Smooth muscle cell (in vitro differentiated cells): ENCODE measurements at regions not wholly inside any gene's neighbourhood (a gene's known extent, or its start where the extent isn't known, plus 50 kb on each side); places are given as distances from the start of the nearest gene placed in this dataset.

Source experiments
- DNase-seq: peaks from one replicate; lab custom pipeline; 2025; ENCODE audit not compliant: unreplicated experiment; lab: John Stamatoyannopoulos, UW
- H2AFZ ChIP-seq: fragments of 200-600 bp; sonication (generic); 2 replicates; pipeline ENCODE4 v1.6.0; 2016; ENCODE audit warnings: antibody characterized with exemption, low read depth, mild to moderate bottlenecking
- H3F3A ChIP-seq: fragments of 200-600 bp; sonication (generic); 2 replicates; pipeline ENCODE4 v1.6.0; 2017; ENCODE audit warnings: antibody characterized with exemption, low read depth
- H3K27ac ChIP-seq: fragments of 200-600 bp; sonication (generic); 2 replicates; pipeline ENCODE4 v1.5.1; 2016; ENCODE audit warnings: low read depth, mild to moderate bottlenecking
- H3K27me3 ChIP-seq: fragments of 200-600 bp; sonication (generic); 2 replicates; pipeline ENCODE4 v1.6.1; 2016; ENCODE audit warnings: low read depth, mild to moderate bottlenecking
- H3K36me3 ChIP-seq: fragments of 200-600 bp; sonication (generic); 2 replicates; pipeline ENCODE4 v1.5.1; 2016; ENCODE audit warnings: low read depth
- H3K4me1 ChIP-seq: fragments of 200-600 bp; sonication (generic); 2 replicates; pipeline ENCODE4 v1.5.1; 2016; ENCODE audit warnings: low read depth
- H3K4me2 ChIP-seq: fragments of 200-600 bp; sonication (generic); 2 replicates; pipeline ENCODE4 v1.6.0; 2016; ENCODE audit warnings: mild to moderate bottlenecking
- H3K4me3 ChIP-seq: fragments of 200-600 bp; sonication (generic); 2 replicates; pipeline ENCODE4 v1.5.1; 2016; ENCODE audit warnings: mild to moderate bottlenecking
- H3K79me2 ChIP-seq: fragments of 200-600 bp; sonication (generic); 2 replicates; pipeline ENCODE4 v1.6.0; 2016; ENCODE audit warnings: low read depth, mild to moderate bottlenecking
- H3K9ac ChIP-seq: fragments of 200-600 bp; sonication (generic); 2 replicates; pipeline ENCODE4 v1.6.0; 2016; ENCODE audit warnings: low read depth
- H3K9me3 ChIP-seq: fragments of 200-600 bp; sonication (generic); replicated peaks from 2 replicates; pipeline ENCODE4 v1.5.1; 2016; ENCODE audit warnings: low read depth
- H4K20me1 ChIP-seq: fragments of 200-600 bp; sonication (generic); 2 replicates; pipeline ENCODE4 v1.6.0; 2016; ENCODE audit warnings: low read depth
- CTCF ChIP-seq: fragments of 200-600 bp; sonication (generic); IDR thresholded peaks from 2 replicates; pipeline ENCODE4 v1.5.1; 2017; ENCODE audit warnings: borderline replicate concordance, mild to moderate bottlenecking, antibody characterized with exemption; ENCODE audit not compliant: insufficient read depth, poor library complexity, severe bottlenecking
- WGBS: methylation state at CpG from one replicate; pipeline ENCODE4 v1.1.7; 2016; ENCODE audit warnings: low lambda C conversion rate; 5-methylcytosine and 5-hydroxymethylcytosine counted together

DNA sequence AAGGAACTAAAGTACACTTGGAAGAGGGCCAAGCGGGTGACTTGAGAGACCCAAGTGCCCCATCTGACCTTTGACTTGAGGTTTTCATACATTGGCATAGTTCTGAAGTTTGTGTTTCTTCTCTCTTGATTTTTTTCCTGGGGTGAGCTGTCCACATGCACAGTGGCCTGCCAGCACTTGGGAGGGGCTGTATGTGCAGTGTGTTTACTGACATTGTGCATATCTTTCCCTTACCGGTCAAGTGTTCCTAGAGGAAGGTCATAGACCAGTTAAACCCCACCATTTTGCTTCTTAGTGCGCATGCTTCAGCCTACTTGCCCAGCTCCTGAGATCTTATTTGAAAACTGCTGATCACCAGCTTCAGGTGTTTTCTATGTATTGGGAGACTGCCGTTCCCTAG lies 435.2 kb upstream of the KAZN start:
- no peak overlapping the region for H3K4me2 ChIP-seq
- 97% methylated on average over 4 of the region's 4 CpGs for WGBS
- no peaks in the 10 kb centered on the region for H3F3A ChIP-seq
- no peaks in the 10 kb centered on the region for H3K4me1 ChIP-seq
- H3K4me3 ChIP-seq: no peak overlapping the region
- H3K9me3 ChIP-seq: no peaks in the 10 kb centered on the region
- no peaks in the 10 kb centered on the region for H3K27me3 ChIP-seq
- no peaks in the 10 kb centered on the region for H3K79me2 ChIP-seq
- no peak for TF ChIP-seq CTCF
- no peak for DNase-seq
- no peaks in the 10 kb centered on the region for H3K36me3 ChIP-seq
- no peak overlapping the region for H2AFZ ChIP-seq
- H3K9ac ChIP-seq: no peak overlapping the region
- no peaks in the 10 kb centered on the region for H4K20me1 ChIP-seq
- H3K27ac ChIP-seq: no peak overlapping the region

DNA sequence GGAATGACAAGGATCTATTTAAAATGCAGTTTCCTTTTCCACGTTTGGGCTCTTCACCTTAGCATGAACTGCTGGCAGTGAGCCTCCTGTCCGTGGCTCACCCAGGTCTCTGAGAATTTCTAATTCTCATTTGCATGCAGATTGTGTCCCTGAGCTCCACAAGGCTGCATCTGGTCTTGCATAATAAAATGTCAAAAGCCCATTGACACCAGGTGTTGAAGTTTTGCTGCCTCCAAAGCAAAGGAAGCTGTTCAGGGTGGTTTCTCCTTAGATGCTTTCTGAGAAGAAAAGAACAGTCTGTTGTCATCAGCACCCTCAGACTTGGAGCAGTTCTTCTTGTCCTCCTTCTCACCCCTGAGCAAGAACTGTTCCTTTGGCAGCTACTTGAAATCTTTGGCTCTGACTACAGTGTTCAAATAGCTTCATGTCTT lies 433.1 kb upstream of the KAZN start:
- Histone ChIP-seq H3K4me1 (no peaks in the 10 kb centered on the region), H3F3A (no peaks in the 10 kb centered on the region), H3K9ac (no peak overlapping the region), H3K36me3 (no peaks in the 10 kb centered on the region), H3K27me3 (no peaks in the 10 kb centered on the region), H3K9me3 (no peaks in the 10 kb centered on the region), H3K79me2 (no peaks in the 10 kb centered on the region), H4K20me1 (no peaks in the 10 kb centered on the region), H3K27ac (no peak overlapping the region), H2AFZ (no peak overlapping the region), H3K4me3 (no peak overlapping the region), H3K4me2 (no peak overlapping the region)
- DNase-seq: no peak
- 38% methylated on average over 2 of the region's 2 CpGs for WGBS
- TF ChIP-seq CTCF: no peak

DNA sequence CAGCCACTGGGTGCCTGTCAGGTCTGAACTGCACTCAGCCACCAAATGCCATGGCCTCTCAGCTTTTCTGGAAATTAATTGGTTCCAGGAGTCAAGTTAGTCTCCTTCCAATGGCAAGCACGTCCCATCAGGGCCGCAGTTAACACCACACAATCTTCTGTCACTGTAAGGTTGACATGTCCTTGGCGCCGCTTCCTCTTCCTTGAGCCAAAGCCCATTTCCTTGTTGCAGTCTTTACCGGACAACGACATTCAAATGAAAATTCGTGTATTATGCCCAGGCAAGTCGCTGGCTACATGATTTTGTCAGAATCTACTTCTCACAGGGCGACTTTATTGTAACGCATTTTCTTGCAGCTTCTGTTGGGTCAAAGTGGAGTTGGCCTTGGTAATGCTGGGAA lies 430.6 kb upstream of the KAZN start:
- Histone ChIP-seq H3K9ac (no peak overlapping the region), H4K20me1 (no peaks in the 10 kb centered on the region), H3K36me3 (no peaks in the 10 kb centered on the region), H3K4me3 (no peak overlapping the region), H3F3A (no peaks in the 10 kb centered on the region), H3K4me1 (no peaks in the 10 kb centered on the region), H3K4me2 (no peak overlapping the region), H3K27ac (no peak overlapping the region), H3K27me3 (no peaks in the 10 kb centered on the region), H3K9me3 (no peaks in the 10 kb centered on the region), H3K79me2 (no peaks in the 10 kb centered on the region), H2AFZ (no peak overlapping the region)
- no peak for TF ChIP-seq CTCF
- WGBS: 90% methylated on average over 10 of the region's 10 CpGs
- DNase-seq: no peak

DNA sequence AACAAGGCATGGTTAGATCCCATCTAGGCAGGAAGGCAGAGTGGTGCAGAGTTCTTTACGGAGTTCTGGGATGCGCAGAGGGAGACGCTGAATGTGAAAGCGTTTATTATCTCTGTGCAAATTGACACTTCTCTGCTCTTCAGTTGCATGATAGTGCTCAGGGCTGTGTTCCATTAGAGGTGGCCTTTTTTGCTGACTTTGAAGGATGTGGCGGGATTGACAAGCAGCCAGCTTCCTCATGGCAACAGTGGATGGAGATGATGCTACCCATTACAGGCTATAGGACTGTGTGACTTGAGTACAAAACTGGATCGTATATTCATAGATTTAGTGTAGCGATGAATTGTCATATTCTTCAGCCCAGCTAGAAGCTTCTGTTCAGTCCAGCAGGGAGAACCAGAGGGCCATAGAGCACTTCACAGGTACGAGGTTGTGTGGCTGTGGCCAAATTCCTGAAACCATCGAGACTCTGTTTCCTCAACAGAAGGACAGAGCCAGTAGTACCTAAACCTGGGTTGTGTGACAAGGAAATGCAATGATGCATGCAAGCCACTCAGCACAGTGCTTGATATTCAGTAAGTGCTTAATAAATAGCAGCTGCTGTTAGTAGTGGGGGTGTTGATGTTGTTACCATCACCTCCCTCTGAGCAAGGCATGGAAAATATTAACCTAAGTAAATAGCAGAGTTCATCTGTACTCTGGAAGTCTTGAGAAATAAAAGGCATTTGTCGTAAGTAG lies 430.0 kb upstream of the KAZN start:
- no peaks in the 10 kb centered on the region for H3K27me3 ChIP-seq
- no peaks in the 10 kb centered on the region for H3K79me2 ChIP-seq
- no peak for TF ChIP-seq CTCF
- 90% methylated on average over 10 of the region's 10 CpGs for WGBS
- H3F3A ChIP-seq: no peaks in the 10 kb centered on the region
- no peak overlapping the region for H3K4me3 ChIP-seq
- DNase-seq: no peak
- H3K36me3 ChIP-seq: no peaks in the 10 kb centered on the region
- no peak overlapping the region for H3K9ac ChIP-seq
- no peak overlapping the region for H3K27ac ChIP-seq
- no peaks in the 10 kb centered on the region for H4K20me1 ChIP-seq
- H2AFZ ChIP-seq: no peak overlapping the region
- no peaks in the 10 kb centered on the region for H3K4me1 ChIP-seq
- H3K9me3 ChIP-seq: no peaks in the 10 kb centered on the region
- no peak overlapping the region for H3K4me2 ChIP-seq
